SK-N-SH (cell line): ENCODE measurements at regions not wholly inside any gene's neighbourhood (a gene's known extent, or its start where the extent isn't known, plus 50 kb on each side); places are given as distances from the start of the nearest gene placed in this dataset.

Source experiments
- CTCF ChIA-PET: fragments of 300-600, 350-600 bp; formaldehyde crosslinking; extraction: SDS; loops from one replicate; lab custom pipeline; 2021; lab: Yijun Ruan, JAX
- POLR2A ChIA-PET: fragments of 350-600 bp; sonication (Branson Sonifier 250); formaldehyde crosslinking; extraction: SDS; loops from one replicate; lab custom pipeline; 2020; ENCODE audit warnings: antibody characterized with exemption, inconsistent platforms; lab: Yijun Ruan, JAX
- DNase-seq: peaks from one replicate; pipeline ENCODE4 v3.0.0; 2012
- H2AFZ ChIP-seq: fragments of 200-600 bp; sonication (generic); 2 replicates; pipeline ENCODE4 v1.8.1; 2016; ENCODE audit warnings: antibody characterized with exemption, mild to moderate bottlenecking, low read depth
- H3F3A ChIP-seq: fragments of 200-600 bp; sonication (generic); replicated peaks from 2 replicates; pipeline ENCODE3; 2016; ENCODE audit warnings: antibody characterized with exemption, mild to moderate bottlenecking; ENCODE audit not compliant: insufficient read depth
- H3K27ac ChIP-seq, 2 experiments: fragments of 200-500 bp in 1 of 2; fragments of 200-600 bp in 1 of 2; sonication (Bioruptor generic) in 1 of 2; sonication (generic), shearing (Covaris generic) in 1 of 2; 2 replicates each; pipeline versions ENCODE4 v1.5.1 to v1.6.1; 2014 to 2016; ENCODE audit warnings: low read depth in 2 of 2, inconsistent platforms in 1 of 2, low read length in 1 of 2, mild to moderate bottlenecking in 1 of 2, mixed read lengths in 1 of 2
- H3K27me3 ChIP-seq: fragments of 200-600 bp; sonication (generic), shearing (Covaris generic); 2 replicates; pipeline ENCODE4 v1.6.1; 2016; ENCODE audit warnings: mixed run types; ENCODE audit not compliant: insufficient read depth
- H3K36me3 ChIP-seq, 2 experiments: fragments of 200-500 bp in 1 of 2; fragments of 200-600 bp in 1 of 2; sonication (Bioruptor generic) in 1 of 2; sonication (generic) in 1 of 2; replicated peaks in 1 of 2; 2 replicates each; pipeline versions ENCODE3 to v1.5.1; 2014 to 2016; ENCODE audit warnings: low read length in 1 of 2, mild to moderate bottlenecking in 1 of 2; ENCODE audit not compliant: insufficient read depth in 2 of 2, control insufficient read depth in 1 of 2
- H3K4me1 ChIP-seq, 2 experiments: fragments of 200-500 bp in 1 of 2; fragments of 200-600 bp in 1 of 2; sonication (Bioruptor generic) in 1 of 2; sonication (generic), shearing (Covaris generic) in 1 of 2; 2 replicates each; pipeline versions ENCODE4 v1.5.1 to v1.6.1; 2014 to 2016; ENCODE audit warnings: low read depth in 1 of 2, low read length in 1 of 2, mixed run types in 1 of 2; ENCODE audit not compliant: insufficient read depth in 2 of 2, control insufficient read depth in 1 of 2
- H3K4me2 ChIP-seq: fragments of 200-600 bp; sonication (generic), shearing (Covaris generic); 2 replicates; pipeline ENCODE4 v1.6.1; 2017; ENCODE audit warnings: mixed run types
- H3K4me3 ChIP-seq, 2 experiments: fragments of 200-500 bp in 1 of 2; fragments of 200-600 bp in 1 of 2; sonication (Bioruptor generic) in 1 of 2; sonication (generic), shearing (Covaris generic) in 1 of 2; 2 replicates each; pipeline versions ENCODE4 v1.5.1 to v1.8.1; 2014 to 2016; ENCODE audit warnings: low read depth in 2 of 2, inconsistent platforms in 1 of 2, low read length in 1 of 2, mild to moderate bottlenecking in 1 of 2, mixed read lengths in 1 of 2, moderate library complexity in 1 of 2
- H3K79me2 ChIP-seq: fragments of 200-600 bp; sonication (generic); 2 replicates; pipeline ENCODE4 v1.8.1; 2017; ENCODE audit warnings: mild to moderate bottlenecking; ENCODE audit not compliant: insufficient read depth
- H3K9ac ChIP-seq: fragments of 200-600 bp; sonication (generic); 2 replicates; pipeline ENCODE4 v1.6.1; 2017; ENCODE audit warnings: mixed run types
- H3K9me2 ChIP-seq: fragments of 200-600 bp; sonication (generic); 2 replicates; pipeline ENCODE4 v1.6.1; 2017; ENCODE audit warnings: mixed run types
- H3K9me3 ChIP-seq: fragments of 200-600 bp; sonication (generic); 2 replicates; pipeline ENCODE4 v1.6.1; 2017; ENCODE audit warnings: mixed run types, mild to moderate bottlenecking, moderate library complexity
- H4K20me1 ChIP-seq: fragments of 200-600 bp; sonication (generic); 2 replicates; pipeline ENCODE4 v1.6.1; 2017; ENCODE audit warnings: mild to moderate bottlenecking, mixed run types; ENCODE audit not compliant: insufficient read depth
- CHD2 ChIP-seq: fragments of 150-350 bp; IDR thresholded peaks from 2 replicates; pipeline ENCODE4 v1.6.1; 2018; ENCODE audit warnings: low read length; ENCODE audit not compliant: partially characterized antibody
- ELF1 ChIP-seq: IDR thresholded peaks from 2 replicates; pipeline ENCODE4 v1.4.0; 2012
- FOSL2 ChIP-seq: IDR thresholded peaks from 2 replicates; pipeline ENCODE4 v1.4.0; 2012; ENCODE audit warnings: low read depth, mild to moderate bottlenecking, moderate library complexity, borderline replicate concordance
- FOXJ3 ChIP-seq: sonication (generic); formaldehyde crosslinking; IDR thresholded peaks from 2 replicates; pipeline ENCODE4 v1.5.1; 2020; ENCODE audit warnings: mild to moderate bottlenecking, missing genetic modification reagents
- FOXM1 ChIP-seq: IDR thresholded peaks from 2 replicates; pipeline ENCODE4 v1.4.0; 2012; ENCODE audit warnings: low read depth, mild to moderate bottlenecking
- MEF2A ChIP-seq: IDR thresholded peaks from 2 replicates; pipeline ENCODE4 v1.4.0; 2012; ENCODE audit warnings: low read depth, borderline replicate concordance
- NFIC ChIP-seq: IDR thresholded peaks from 2 replicates; pipeline ENCODE4 v1.4.0; 2012; ENCODE audit warnings: borderline replicate concordance
- NRF1 ChIP-seq: IDR thresholded peaks from 2 replicates; pipeline ENCODE4 v1.6.1; 2012; ENCODE audit warnings: low read depth, mild to moderate bottlenecking, low read length
- POLR2AphosphoS5 ChIP-seq: IDR thresholded peaks from 2 replicates; pipeline ENCODE4 v1.6.1; 2012; ENCODE audit warnings: low read depth, low read length
- RXRA ChIP-seq: IDR thresholded peaks from 2 replicates; pipeline ENCODE4 v1.4.0; 2012; ENCODE audit warnings: low read depth, mild to moderate bottlenecking, borderline replicate concordance
- SIN3A ChIP-seq: IDR thresholded peaks from 2 replicates; pipeline ENCODE4 v1.6.1; 2012; ENCODE audit warnings: low read depth, mild to moderate bottlenecking, low read length, moderate library complexity, borderline replicate concordance
- SMC3 ChIP-seq: IDR thresholded peaks from 2 replicates; pipeline ENCODE4 v1.6.1; 2012; ENCODE audit warnings: low read depth, low read length, improper control_type of control experiment
- USF1 ChIP-seq: IDR thresholded peaks from 2 replicates; pipeline ENCODE4 v1.4.0; 2012; ENCODE audit warnings: low read depth, borderline replicate concordance
- YY1 ChIP-seq: IDR thresholded peaks from 2 replicates; pipeline ENCODE4 v1.4.0; 2012; ENCODE audit warnings: low read depth, mild to moderate bottlenecking
- WGBS: methylation state at CpG from one replicate; pipeline ENCODE4 v1.1.6; 2017; ENCODE audit warnings: low lambda C conversion rate; 5-methylcytosine and 5-hydroxymethylcytosine counted together
- TF ChIP-seq, protein P1 (sequence below): IDR thresholded peaks from 2 replicates; pipeline ENCODE4 v1.6.1; 2012; ENCODE audit warnings: mild to moderate bottlenecking, low read depth, low read length, moderate library complexity
- TF ChIP-seq, protein P2 (sequence below): IDR thresholded peaks from 2 replicates; pipeline ENCODE4; 2012
- TF ChIP-seq, protein P3 (sequence below): fragments of 150-350 bp; IDR thresholded peaks from 2 replicates; pipeline ENCODE4 v1.6.1; 2016; ENCODE audit warnings: mild to moderate bottlenecking, low read depth, low read length
- TF ChIP-seq, protein P4 (sequence below): IDR thresholded peaks from 2 replicates; pipeline ENCODE4 v1.4.0; 2012; ENCODE audit warnings: low read depth

DNA sequence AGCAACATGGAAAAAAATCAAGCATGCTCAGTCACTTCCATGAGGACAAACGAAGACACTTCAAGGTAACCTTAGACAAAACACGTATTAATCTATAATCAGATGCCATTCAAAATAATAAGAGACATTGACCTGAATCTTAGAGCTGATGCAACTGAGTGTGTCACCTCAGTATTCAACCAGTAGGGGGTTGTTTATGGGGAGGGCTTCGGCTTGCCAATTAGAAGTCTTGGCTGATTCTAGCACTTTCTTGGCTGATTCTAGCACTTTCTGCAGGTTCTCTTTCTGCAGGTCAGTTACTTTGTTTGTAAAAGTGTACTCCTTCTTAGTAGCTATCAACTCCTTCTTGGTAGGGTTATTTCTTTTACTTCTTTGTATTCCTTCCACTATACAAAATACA is 317.6 kb downstream of the ENC1 start:
- no peaks in the 10 kb centered on the region for H3K9me2 ChIP-seq
- CTCF ChIA-PET: interaction anchor here (0.6 to 1.7 kb wide), 3 partner anchors 13 to 316 kb away, joined by 3 to 5 read pairs (median 3); no protein-coding TSS in a partner anchor
- POLR2A ChIA-PET: no interaction called here
- H3K79me2 ChIP-seq: no peaks in the 10 kb centered on the region
- WGBS: 79% methylated on average over 3 of the region's 3 CpGs
- H4K20me1 ChIP-seq: no peaks in the 10 kb centered on the region
- H3K4me1 ChIP-seq: peaks cover 0 to 18% of the 10 kb centered on the region in 2 experiments; a peak in 3 of 4 replicates
- H2AFZ ChIP-seq: no peak overlapping the region
- no peak overlapping the region for H3K27ac ChIP-seq
- peaks cover 16% of the 10 kb centered on the region for H3F3A ChIP-seq
- DNase-seq: no peak
- H3K27me3 ChIP-seq: no peaks in the 10 kb centered on the region
- H3K9ac ChIP-seq: no peak overlapping the region
- TF ChIP-seq SMC3: no peak
- TF ChIP-seq NRF1: no peak
- TF ChIP-seq SIN3A: no peak
- no peak for TF ChIP-seq YY1
- no peak for TF ChIP-seq USF1
- no peak for TF ChIP-seq FOXM1
- TF ChIP-seq ELF1: no peak
- TF ChIP-seq, protein P1, sequence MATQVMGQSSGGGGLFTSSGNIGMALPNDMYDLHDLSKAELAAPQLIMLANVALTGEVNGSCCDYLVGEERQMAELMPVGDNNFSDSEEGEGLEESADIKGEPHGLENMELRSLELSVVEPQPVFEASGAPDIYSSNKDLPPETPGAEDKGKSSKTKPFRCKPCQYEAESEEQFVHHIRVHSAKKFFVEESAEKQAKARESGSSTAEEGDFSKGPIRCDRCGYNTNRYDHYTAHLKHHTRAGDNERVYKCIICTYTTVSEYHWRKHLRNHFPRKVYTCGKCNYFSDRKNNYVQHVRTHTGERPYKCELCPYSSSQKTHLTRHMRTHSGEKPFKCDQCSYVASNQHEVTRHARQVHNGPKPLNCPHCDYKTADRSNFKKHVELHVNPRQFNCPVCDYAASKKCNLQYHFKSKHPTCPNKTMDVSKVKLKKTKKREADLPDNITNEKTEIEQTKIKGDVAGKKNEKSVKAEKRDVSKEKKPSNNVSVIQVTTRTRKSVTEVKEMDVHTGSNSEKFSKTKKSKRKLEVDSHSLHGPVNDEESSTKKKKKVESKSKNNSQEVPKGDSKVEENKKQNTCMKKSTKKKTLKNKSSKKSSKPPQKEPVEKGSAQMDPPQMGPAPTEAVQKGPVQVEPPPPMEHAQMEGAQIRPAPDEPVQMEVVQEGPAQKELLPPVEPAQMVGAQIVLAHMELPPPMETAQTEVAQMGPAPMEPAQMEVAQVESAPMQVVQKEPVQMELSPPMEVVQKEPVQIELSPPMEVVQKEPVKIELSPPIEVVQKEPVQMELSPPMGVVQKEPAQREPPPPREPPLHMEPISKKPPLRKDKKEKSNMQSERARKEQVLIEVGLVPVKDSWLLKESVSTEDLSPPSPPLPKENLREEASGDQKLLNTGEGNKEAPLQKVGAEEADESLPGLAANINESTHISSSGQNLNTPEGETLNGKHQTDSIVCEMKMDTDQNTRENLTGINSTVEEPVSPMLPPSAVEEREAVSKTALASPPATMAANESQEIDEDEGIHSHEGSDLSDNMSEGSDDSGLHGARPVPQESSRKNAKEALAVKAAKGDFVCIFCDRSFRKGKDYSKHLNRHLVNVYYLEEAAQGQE: no peak
- TF ChIP-seq, protein P2, sequence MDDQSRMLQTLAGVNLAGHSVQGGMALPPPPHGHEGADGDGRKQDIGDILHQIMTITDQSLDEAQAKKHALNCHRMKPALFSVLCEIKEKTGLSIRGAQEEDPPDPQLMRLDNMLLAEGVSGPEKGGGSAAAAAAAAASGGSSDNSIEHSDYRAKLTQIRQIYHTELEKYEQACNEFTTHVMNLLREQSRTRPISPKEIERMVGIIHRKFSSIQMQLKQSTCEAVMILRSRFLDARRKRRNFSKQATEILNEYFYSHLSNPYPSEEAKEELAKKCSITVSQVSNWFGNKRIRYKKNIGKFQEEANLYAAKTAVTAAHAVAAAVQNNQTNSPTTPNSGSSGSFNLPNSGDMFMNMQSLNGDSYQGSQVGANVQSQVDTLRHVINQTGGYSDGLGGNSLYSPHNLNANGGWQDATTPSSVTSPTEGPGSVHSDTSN: no peak
- no peak for TF ChIP-seq FOXJ3
- no peak for TF ChIP-seq NFIC
- no peak for TF ChIP-seq CHD2
- TF ChIP-seq, protein P3, sequence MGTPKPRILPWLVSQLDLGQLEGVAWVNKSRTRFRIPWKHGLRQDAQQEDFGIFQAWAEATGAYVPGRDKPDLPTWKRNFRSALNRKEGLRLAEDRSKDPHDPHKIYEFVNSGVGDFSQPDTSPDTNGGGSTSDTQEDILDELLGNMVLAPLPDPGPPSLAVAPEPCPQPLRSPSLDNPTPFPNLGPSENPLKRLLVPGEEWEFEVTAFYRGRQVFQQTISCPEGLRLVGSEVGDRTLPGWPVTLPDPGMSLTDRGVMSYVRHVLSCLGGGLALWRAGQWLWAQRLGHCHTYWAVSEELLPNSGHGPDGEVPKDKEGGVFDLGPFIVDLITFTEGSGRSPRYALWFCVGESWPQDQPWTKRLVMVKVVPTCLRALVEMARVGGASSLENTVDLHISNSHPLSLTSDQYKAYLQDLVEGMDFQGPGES: no peak
- no peak for TF ChIP-seq MEF2A
- no peak for TF ChIP-seq FOSL2
- no peak for TF ChIP-seq POLR2AphosphoS5
- TF ChIP-seq, protein P4, sequence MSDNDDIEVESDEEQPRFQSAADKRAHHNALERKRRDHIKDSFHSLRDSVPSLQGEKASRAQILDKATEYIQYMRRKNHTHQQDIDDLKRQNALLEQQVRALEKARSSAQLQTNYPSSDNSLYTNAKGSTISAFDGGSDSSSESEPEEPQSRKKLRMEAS: no peak
- TF ChIP-seq RXRA: no peak
- H3K4me2 ChIP-seq: no peak overlapping the region
- H3K4me3 ChIP-seq: no peak overlapping the region
- no peaks in the 10 kb centered on the region for H3K36me3 ChIP-seq
- H3K9me3 ChIP-seq: no peaks in the 10 kb centered on the region
